ENCODE measurements at regions not wholly inside any gene's neighbourhood (a gene's known extent, or its start where the extent isn't known, plus 50 kb on each side); places are given as distances from the start of the nearest gene placed in this dataset.
A peak's percentile ranks its signal among the peaks of the same experiment; 100 is the strongest.

GRCh38 chr11:13831696-13832095 lies 130.8 kb upstream of the SPON1 start:
- Histone ChIP-seq H3K27me3 (ENCODE audit: insufficient read depth, low read length) (no peaks in the 10 kb centered on the region), H3K4me1 (ENCODE audit: control insufficient read depth in 1 of 2, insufficient read depth in 2 of 2, low read length in 2 of 2) (no peaks in the 10 kb centered on the region), H2BK5ac (ENCODE audit: low read depth, low read length, poor library complexity) (no peak overlapping the region), H3K4ac (ENCODE audit: low read depth, low read length) (no peak overlapping the region), H2AK5ac (ENCODE audit: low read length) (no peak overlapping the region), H3K23ac (ENCODE audit: low read length) (no peak overlapping the region), H3K14ac (ENCODE audit: low read length) (no peak overlapping the region), H3K4me3 (ENCODE audit: low read depth, low read length) (no peak overlapping the region), H4K12ac (ENCODE audit: low read depth, low read length) (no peak overlapping the region), H3K9me3 (ENCODE audit: insufficient read depth, low read depth, low read length) (no peaks in the 10 kb centered on the region), H2AFZ (ENCODE audit: insufficient read depth, low read length, poor library complexity) (no peak overlapping the region), H4K8ac (ENCODE audit: low read depth, low read length) (no peak overlapping the region), H3K79me1 (ENCODE audit: low read length) (no peaks in the 10 kb centered on the region), H3K79me2 (ENCODE audit: control insufficient read depth, insufficient read depth, low read length, poor library complexity) (no peaks in the 10 kb centered on the region), H3K9ac (ENCODE audit: low read length) (no peak overlapping the region), H3K18ac (ENCODE audit: low read length) (no peak overlapping the region), H2BK120ac (ENCODE audit: insufficient read depth, low read length, poor library complexity) (no peak overlapping the region), H3K4me2 (ENCODE audit: low read length) (no peak overlapping the region), H3K36me3 (ENCODE audit: control insufficient read depth in 1 of 2, insufficient read depth in 2 of 2, low read length in 2 of 2) (peaks cover 0 to 1% of the 10 kb centered on the region in 2 experiments), H2BK12ac (ENCODE audit: low read length) (no peak overlapping the region), H4K91ac (ENCODE audit: low read depth, low read length) (no peak overlapping the region), H3K27ac (ENCODE audit: low read depth, low read length) (no peak overlapping the region)
- no peak for DNase-seq

- H3K4me3 ChIP-seq (ENCODE audit: low read depth, low read length): no peak overlapping the region
- no peaks in the 10 kb centered on the region for H3K4me1 ChIP-seq (ENCODE audit: control insufficient read depth in 1 of 2, insufficient read depth in 2 of 2, low read length in 2 of 2)
- H3K36me3 ChIP-seq (ENCODE audit: control insufficient read depth in 1 of 2, insufficient read depth in 2 of 2, low read length in 2 of 2): peaks cover 0 to 1% of the 10 kb centered on the region in 2 experiments
- H4K12ac ChIP-seq (ENCODE audit: low read depth, low read length): no peak overlapping the region
- no peak overlapping the region for H2BK12ac ChIP-seq (ENCODE audit: low read length)
- no peak overlapping the region for H2BK120ac ChIP-seq (ENCODE audit: insufficient read depth, low read length, poor library complexity)
- no peak overlapping the region for H3K23ac ChIP-seq (ENCODE audit: low read length)
- H3K9me3 ChIP-seq (ENCODE audit: insufficient read depth, low read depth, low read length): no peaks in the 10 kb centered on the region
- H4K91ac ChIP-seq (ENCODE audit: low read depth, low read length): no peak overlapping the region
- H3K14ac ChIP-seq (ENCODE audit: low read length): no peak overlapping the region
- H4K8ac ChIP-seq (ENCODE audit: low read depth, low read length): no peak overlapping the region
- H3K27ac ChIP-seq (ENCODE audit: low read depth, low read length): no peak overlapping the region
- no peak overlapping the region for H3K4ac ChIP-seq (ENCODE audit: low read depth, low read length)
- no peaks in the 10 kb centered on the region for H3K79me2 ChIP-seq (ENCODE audit: control insufficient read depth, insufficient read depth, low read length, poor library complexity)
- H3K27me3 ChIP-seq (ENCODE audit: insufficient read depth, low read length): no peaks in the 10 kb centered on the region
- H3K79me1 ChIP-seq (ENCODE audit: low read length): no peaks in the 10 kb centered on the region
- no CpG with 5 or more reads among the region's 3 CpGs for WGBS (ENCODE audit: extremely low coverage, insufficient coverage, insufficient read length)
- H3K18ac ChIP-seq (ENCODE audit: low read length): peak overlapping the region; percentile 45
- H2AK5ac ChIP-seq (ENCODE audit: low read length): peak overlapping the region; percentile 29
- no peak overlapping the region for H2BK5ac ChIP-seq (ENCODE audit: low read depth, low read length, poor library complexity)
- no peak overlapping the region for H2AFZ ChIP-seq (ENCODE audit: insufficient read depth, low read length, poor library complexity)
- no peak overlapping the region for H3K4me2 ChIP-seq (ENCODE audit: low read length)
- H3K9ac ChIP-seq (ENCODE audit: low read length): no peak overlapping the region
- peak in 1 of 2 donors; percentile 12 for DNase-seq
These were observed 128.1 kb upstream of the SPON1 start for GRCh38 chr11:13834463-13834862.

GRCh38 chr11:13836666-13837065 lies 125.9 kb upstream of the SPON1 start:
- Histone ChIP-seq H3K79me1 (ENCODE audit: low read length) (no peaks in the 10 kb centered on the region), H3K79me2 (ENCODE audit: control insufficient read depth, insufficient read depth, low read length, poor library complexity) (no peaks in the 10 kb centered on the region), H3K4me1 (ENCODE audit: control insufficient read depth in 1 of 2, insufficient read depth in 2 of 2, low read length in 2 of 2) (no peaks in the 10 kb centered on the region), H3K27ac (ENCODE audit: low read depth, low read length) (no peak overlapping the region), H3K4ac (ENCODE audit: low read depth, low read length) (no peak overlapping the region), H3K14ac (ENCODE audit: low read length) (no peak overlapping the region), H3K18ac (ENCODE audit: low read length) (no peak overlapping the region), H3K23ac (ENCODE audit: low read length) (no peak overlapping the region), H4K91ac (ENCODE audit: low read depth, low read length) (no peak overlapping the region), H3K36me3 (ENCODE audit: control insufficient read depth in 1 of 2, insufficient read depth in 2 of 2, low read length in 2 of 2) (peaks cover 0 to 1% of the 10 kb centered on the region in 2 experiments), H3K9ac (ENCODE audit: low read length) (no peak overlapping the region), H2BK12ac (ENCODE audit: low read length) (no peak overlapping the region), H3K4me2 (ENCODE audit: low read length) (no peak overlapping the region), H3K27me3 (ENCODE audit: insufficient read depth, low read length) (no peaks in the 10 kb centered on the region), H3K9me3 (ENCODE audit: insufficient read depth, low read depth, low read length) (no peaks in the 10 kb centered on the region), H4K8ac (ENCODE audit: low read depth, low read length) (no peak overlapping the region), H3K4me3 (ENCODE audit: low read depth, low read length) (no peak overlapping the region), H2AK5ac (ENCODE audit: low read length) (no peak overlapping the region), H2BK120ac (ENCODE audit: insufficient read depth, low read length, poor library complexity) (no peak overlapping the region), H4K12ac (ENCODE audit: low read depth, low read length) (no peak overlapping the region), H2BK5ac (ENCODE audit: low read depth, low read length, poor library complexity) (no peak overlapping the region), H2AFZ (ENCODE audit: insufficient read depth, low read length, poor library complexity) (no peak overlapping the region)
- WGBS (ENCODE audit: extremely low coverage, insufficient coverage, insufficient read length): no CpG with 5 or more reads among the region's 2 CpGs
- no peak for DNase-seq

GRCh38 chr11:13837286-13837685 lies 125.2 kb upstream of the SPON1 start:
- Histone ChIP-seq H2BK120ac (ENCODE audit: insufficient read depth, low read length, poor library complexity) (no peak overlapping the region), H4K8ac (ENCODE audit: low read depth, low read length) (no peak overlapping the region), H3K4ac (ENCODE audit: low read depth, low read length) (no peak overlapping the region), H3K9me3 (ENCODE audit: insufficient read depth, low read depth, low read length) (no peaks in the 10 kb centered on the region), H3K27me3 (ENCODE audit: insufficient read depth, low read length) (no peaks in the 10 kb centered on the region), H3K79me1 (ENCODE audit: low read length) (no peaks in the 10 kb centered on the region), H2AFZ (ENCODE audit: insufficient read depth, low read length, poor library complexity) (no peak overlapping the region), H3K79me2 (ENCODE audit: control insufficient read depth, insufficient read depth, low read length, poor library complexity) (no peaks in the 10 kb centered on the region), H2BK12ac (ENCODE audit: low read length) (no peak overlapping the region), H3K27ac (ENCODE audit: low read depth, low read length) (no peak overlapping the region), H3K4me3 (ENCODE audit: low read depth, low read length) (no peak overlapping the region), H4K91ac (ENCODE audit: low read depth, low read length) (no peak overlapping the region), H2BK5ac (ENCODE audit: low read depth, low read length, poor library complexity) (no peak overlapping the region), H3K18ac (ENCODE audit: low read length) (no peak overlapping the region), H3K4me2 (ENCODE audit: low read length) (no peak overlapping the region), H3K4me1 (ENCODE audit: control insufficient read depth in 1 of 2, insufficient read depth in 2 of 2, low read length in 2 of 2) (no peaks in the 10 kb centered on the region), H3K14ac (ENCODE audit: low read length) (no peak overlapping the region), H4K12ac (ENCODE audit: low read depth, low read length) (no peak overlapping the region), H3K23ac (ENCODE audit: low read length) (no peak overlapping the region), H3K9ac (ENCODE audit: low read length) (no peak overlapping the region), H3K36me3 (ENCODE audit: control insufficient read depth in 1 of 2, insufficient read depth in 2 of 2, low read length in 2 of 2) (peaks cover 0 to 1% of the 10 kb centered on the region in 2 experiments), H2AK5ac (ENCODE audit: low read length) (no peak overlapping the region)
- WGBS (ENCODE audit: extremely low coverage, insufficient coverage, insufficient read length): no CpG with 5 or more reads among the region's 2 CpGs
- no peak for DNase-seq
